HG03103 (cell line): ENCODE measurements at regions not wholly inside any gene's neighbourhood (a gene's known extent, or its start where the extent isn't known, plus 50 kb on each side); places are given as distances from the start of the nearest gene placed in this dataset.
"Not testable (repeated sequence)": the region's sequence is repeated elsewhere in the genome, so short reads cannot be mapped to it uniquely, and the experiment has no call there.

ENCODE experiments used
- ATAC-seq: cut with Tn5 transposase; IDR thresholded peaks from one replicate; pipeline ENCODE4 v1.9.1; 2021; ENCODE audit warnings: low read depth; ENCODE audit not compliant: unreplicated experiment

- no peak for ATAC-seq
These were observed 1568.7 kb upstream of the CELF4 start for GRCh38 chr18:39134255-39134654.

DNA sequence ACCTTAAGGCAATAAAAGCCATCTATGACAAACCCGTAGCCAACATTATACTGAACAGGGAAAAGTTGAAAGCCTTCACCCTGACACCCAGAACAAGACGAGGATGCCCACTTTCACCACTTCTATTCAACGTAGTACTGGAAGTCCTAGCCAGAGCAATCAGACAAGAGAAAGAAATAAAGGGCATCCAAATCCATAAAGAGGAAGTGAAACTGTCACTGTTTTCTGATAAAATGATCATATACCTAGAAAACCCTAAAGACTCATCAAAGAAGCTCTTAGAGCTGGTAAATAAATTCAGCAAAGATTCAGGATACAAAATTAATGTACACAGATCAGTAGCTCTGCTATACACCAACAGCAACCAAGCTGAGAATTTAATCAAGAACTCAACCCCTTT lies 1561.9 kb upstream of the CELF4 start:
- not testable (repeated sequence) for ATAC-seq

DNA sequence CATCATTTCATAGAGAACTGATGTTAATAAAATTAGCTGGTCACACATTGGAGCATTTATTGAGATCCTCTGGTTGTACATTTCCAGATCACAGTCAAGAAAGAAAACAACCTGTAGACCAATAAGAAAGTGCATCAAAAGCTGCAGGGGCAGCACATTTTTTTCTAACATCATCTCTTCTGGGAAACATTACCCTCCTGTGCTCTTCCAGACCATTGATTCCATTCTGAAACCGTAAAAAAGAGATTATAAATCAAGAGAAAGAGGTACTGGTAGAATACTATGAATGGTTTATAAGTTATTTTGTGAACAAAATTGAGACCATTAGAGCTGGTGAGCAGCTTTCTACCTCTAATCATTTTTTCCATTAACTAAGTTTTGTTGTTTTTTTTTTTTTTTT lies 1548.2 kb upstream of the CELF4 start:
- no peak for ATAC-seq

- no peak for ATAC-seq
These were observed 1539.5 kb upstream of the CELF4 start for GRCh38 chr18:39105104-39105503.

DNA sequence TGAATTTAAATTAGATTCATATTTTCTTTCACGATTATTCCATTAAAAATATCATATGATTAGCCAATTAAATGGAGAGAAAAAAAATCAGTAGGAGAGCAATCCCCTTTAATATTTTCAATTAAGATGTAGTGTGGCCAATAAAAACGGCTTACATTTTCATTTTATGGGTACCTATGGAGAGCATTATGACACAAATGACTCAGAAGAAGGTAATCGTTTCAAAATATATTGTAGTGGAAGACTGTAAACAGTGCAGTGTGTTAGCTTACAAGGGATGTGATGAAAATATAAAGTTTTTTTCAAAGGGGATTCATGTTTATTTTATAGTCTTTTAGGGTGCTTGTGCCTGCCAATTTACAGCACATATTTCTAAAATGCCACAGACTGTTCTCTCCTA lies 1507.4 kb upstream of the CELF4 start:
- no peak for ATAC-seq

GRCh38 chr18:39062426-39062825 lies 1496.8 kb upstream of the CELF4 start:
- ATAC-seq, result no peak

DNA sequence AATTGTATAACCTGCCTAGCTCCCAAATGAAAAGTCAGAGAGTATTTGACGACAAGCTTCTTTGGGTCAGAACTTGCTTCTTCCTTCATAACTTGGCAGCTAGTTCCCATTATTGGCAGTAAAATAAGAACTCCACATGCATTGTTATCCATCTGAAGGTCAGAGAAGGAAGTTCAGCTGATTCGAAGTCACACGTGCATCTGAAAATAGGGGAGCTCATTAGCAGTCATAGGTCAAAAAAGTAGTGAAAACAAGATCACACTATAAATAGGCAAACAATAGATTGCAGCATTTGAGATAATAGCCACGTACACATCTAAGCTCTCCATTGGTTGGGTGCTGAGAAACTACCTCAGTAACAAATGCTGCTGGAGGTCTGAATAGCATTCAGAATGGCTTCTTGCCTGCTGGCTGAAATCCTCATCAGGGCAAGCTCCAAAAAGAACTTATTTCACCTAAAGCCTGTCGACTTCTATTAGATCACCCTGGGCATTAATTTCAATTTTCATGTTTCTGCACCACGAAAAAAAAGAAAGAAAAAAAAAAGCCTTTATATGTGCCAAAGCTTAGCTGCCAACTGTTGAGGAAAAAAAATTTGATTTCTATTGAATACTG lies 1492.9 kb upstream of the CELF4 start:
- ATAC-seq, result no peak

DNA sequence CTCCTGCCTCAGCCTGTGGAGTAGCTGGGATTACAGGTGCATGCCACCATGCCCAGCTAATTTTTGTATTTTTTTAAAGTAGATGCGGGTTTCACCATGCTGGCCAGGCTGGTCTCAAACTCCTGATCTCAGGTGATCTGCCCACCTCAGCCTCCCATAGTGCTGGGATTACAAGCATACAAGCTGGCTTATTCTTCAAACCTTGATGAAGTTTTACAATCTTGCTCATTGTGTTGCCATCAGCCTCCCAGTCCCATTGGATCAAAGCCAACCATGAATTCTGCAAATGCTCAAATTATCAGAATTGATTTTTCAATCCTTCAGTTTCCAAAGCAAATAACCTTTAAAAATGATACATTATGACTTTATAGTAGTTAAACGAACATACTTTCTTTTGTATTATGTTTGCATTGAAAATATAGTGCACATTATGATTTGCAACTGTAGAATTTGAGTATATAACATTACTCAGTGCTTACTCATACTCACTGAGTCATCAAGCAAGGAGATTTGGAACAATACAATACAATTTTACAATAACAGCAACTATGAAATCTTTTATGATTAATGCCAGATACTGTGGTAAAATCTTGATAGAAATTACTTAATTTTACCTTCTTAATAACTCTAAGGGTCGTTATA lies 1491.9 kb upstream of the CELF4 start:
- ATAC-seq, result no peak

DNA sequence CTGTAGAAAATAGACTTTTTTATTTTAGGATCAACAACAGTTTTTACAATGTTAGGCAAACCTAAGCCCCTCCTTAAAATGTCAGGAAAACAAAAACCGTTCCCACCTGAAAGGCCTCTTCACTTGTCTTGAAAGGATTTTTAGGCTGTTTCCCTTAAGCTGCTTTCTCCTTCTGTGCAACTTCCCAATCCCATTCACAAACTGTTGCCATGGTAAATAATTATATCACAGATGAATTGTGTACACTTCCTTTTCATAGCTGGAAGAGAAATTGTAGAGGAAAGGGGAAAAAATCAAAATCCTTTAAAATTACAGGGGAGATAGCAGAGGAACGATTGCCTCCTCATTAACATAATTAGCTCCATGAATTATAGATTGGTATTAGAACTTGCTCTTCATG lies 1488.0 kb upstream of the CELF4 start:
- no peak for ATAC-seq

DNA sequence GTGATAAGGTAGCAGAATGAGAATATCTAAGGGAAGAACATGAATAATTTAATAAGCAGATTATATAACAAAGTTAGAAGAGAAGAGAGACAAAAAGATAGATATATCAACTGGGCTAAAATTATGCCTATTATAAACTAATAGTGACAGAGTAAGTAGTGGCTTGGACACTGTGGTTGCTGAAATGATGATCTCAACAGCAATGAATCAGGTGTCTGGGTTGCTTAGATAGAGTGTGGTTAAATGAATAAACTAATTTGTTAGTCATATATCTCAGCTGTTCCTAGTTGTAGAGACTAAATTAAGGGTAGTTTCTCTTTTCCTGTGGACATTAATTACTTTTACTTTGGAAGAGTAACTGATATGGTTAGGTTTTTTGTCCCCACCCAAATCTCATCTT lies 1485.4 kb upstream of the CELF4 start:
- ATAC-seq, result no peak

- no peak for ATAC-seq
These were observed 1474.2 kb upstream of the CELF4 start for GRCh38 chr18:39039813-39040212.

GRCh38 chr18:39037925-39038324 lies 1472.3 kb upstream of the CELF4 start:
- no peak for ATAC-seq

DNA sequence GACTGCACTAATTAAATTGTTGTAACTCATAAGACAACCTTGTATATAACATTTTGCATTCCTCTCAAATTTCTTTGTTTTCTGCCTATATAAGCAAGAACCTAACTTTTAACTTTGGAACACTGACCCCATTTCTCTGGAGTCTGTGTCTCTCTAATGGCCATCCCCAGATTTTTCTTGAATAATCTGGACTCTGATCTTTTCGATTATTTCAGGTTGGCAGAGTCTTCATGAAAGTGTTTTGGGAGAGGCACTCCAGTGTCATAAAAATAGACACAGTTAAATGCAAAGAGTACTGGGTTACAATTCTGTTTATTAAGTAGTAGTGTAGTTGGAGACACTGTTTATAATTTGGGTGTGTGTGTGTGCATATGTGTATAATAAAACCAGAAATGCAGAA lies 1467.7 kb upstream of the CELF4 start:
- ATAC-seq, result no peak

DNA sequence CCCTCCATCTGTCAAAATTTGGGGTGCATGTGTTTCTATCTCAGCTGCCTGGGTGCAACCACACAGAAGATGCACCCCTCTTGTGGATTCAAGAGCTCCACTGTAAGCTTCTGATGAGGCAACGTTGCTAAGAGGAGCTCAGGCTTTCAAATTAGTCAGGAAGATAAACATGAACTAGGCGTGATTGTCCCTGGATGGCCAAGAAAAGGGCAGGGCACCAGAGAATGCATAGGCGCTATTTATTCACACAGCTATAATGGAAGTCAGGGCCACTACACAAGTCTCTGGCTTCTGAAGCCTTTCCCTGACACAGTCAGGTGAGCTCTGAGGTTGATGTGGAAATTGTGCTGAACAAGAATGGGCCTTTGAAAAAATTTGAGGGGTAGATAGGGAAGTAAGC lies 1466.0 kb upstream of the CELF4 start:
- no peak for ATAC-seq

DNA sequence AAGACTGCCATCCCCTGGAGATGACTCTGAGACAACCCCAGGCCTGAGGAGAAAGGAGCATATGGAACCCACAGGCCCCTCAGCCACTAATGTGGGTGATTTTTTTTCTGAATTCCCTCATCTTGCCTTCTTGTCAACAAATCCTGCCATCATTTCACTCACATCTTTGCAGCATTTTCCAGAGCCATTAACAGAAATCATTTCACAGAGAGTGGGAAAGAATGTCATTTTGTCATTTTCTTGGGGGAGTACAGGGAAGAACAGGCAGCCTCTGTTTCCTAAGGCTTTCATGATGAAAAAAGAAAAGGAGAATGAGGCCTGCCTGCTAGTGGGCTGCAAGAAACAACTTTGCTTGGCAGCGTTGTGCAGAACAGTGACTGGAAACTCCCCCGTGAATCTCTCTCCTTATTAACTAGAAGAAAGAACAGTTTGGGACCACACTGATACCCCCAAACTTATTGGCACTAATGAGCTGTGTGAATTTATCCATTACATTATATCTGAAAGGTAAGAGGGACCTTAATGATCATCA lies 1464.6 kb upstream of the CELF4 start:
- ATAC-seq, result no peak

DNA sequence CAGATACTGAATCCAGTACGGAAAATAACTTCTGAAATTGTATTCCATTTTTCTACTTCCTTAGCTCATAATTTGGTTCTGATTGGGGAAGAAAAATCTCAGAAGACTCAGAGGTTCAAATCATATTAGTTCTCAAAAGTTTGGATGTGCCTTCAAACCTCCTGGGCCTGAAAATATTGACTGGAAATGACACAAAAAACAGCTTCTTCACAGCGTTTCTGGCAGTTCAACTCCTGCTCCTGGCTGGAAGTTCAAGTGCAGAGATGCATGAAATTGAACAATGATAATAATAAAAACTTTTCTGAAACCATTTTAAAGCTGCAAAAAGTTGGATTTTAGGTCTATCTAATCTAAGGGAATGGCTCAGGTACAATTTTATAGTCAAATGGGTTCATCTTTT lies 1459.9 kb upstream of the CELF4 start:
- ATAC-seq, result no peak

DNA sequence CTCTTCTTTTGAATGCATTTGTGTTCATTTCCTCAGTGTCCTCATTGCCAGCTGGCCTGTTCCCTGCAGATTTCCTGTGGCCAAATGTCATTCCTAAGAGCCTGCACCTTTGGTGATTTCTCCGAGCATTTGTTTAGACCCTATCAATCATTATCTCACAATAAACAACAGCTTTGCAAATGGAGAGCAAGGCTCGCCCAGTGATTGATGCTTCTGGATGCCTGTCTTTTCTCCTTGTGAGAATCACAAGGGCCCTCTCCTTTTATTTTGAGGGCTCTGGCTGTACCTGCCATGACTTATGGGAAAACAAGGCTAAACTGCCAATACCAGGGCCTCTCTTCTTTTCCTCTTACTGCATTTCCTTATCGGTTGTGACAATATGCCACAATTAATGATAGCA lies 1454.4 kb upstream of the CELF4 start:
- no peak for ATAC-seq

- no peak for ATAC-seq
These were observed 1441.7 kb upstream of the CELF4 start for GRCh38 chr18:39007031-39007902.

GRCh38 chr18:38996056-38996455 lies 1430.5 kb upstream of the CELF4 start:
- no peak for ATAC-seq

DNA sequence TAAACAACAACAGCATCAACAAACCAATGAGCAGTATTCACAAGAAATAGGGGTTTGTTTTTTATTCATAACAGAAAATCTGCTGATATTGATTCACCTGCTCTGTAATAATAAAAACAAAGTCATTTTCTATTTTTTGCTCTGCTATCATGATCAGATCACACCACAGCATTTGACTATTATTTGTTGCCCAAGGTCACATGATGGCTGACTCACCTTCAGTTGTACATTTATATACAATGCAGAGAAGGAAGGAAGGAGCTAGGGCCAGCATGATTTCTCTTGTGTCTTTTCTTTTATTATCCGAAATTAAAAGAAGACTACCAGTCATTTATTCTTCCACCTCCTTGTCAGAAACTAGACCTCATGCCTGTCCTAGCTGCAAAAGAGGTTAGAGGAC lies 1427.7 kb upstream of the CELF4 start:
- ATAC-seq, result no peak

DNA sequence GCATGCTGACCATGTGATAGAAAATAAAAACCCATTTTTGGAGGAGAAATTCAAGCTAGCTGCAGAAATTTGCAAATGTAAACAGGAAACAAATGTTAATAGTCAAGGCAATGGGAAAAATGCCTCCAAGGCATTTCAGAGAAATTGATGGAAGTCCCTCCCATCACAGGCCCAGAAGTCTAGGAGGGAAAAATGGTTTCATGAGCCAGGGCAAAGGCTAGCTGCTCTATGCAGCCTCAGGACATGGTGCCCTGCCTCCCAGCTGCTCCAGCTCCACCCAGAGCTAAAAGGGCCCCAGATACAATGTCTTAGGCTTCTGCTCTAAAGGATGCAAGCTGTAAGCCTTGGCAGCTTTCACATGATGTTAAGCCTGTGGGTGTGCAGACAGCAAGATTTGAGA lies 1419.4 kb upstream of the CELF4 start:
- ATAC-seq, result no peak

GRCh38 chr18:38982072-38982471 lies 1416.5 kb upstream of the CELF4 start:
- no peak for ATAC-seq
